ENCODE measurements at regions not wholly inside any gene's neighbourhood (a gene's known extent, or its start where the extent isn't known, plus 50 kb on each side); places are given as distances from the start of the nearest gene placed in this dataset.

DNA sequence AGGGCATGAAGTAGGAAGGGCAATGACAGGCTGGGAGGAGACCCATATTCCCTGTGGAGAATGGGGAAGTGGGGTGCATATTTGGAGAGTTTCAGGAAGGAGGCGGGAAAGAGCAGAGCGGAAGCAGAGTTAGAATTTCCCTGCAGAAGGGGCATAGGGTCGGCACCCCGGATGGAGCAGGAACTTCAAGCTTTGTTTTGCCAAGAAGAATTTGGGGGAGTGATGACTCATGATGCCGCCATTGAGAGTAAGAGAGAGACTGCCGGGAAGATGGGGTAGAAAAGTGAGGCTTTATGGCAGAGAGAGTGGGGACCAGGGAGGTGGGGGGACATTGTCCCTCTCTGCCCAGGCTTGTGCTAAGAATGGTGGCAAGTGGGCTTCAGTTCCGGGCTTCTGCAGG is 50.3 kb upstream of the EPB41L1 start:
- H3F3A ChIP-seq (ENCODE audit: insufficient read depth, low read length, poor library complexity, severe bottlenecking) = no peaks in the 10 kb centered on the region
- no peaks in the 10 kb centered on the region for H3K9me3 ChIP-seq (ENCODE audit: low read length)
- no peak overlapping the region for H3K27ac ChIP-seq (ENCODE audit: low read length)
- H3K9ac ChIP-seq (ENCODE audit: low read length) = no peak overlapping the region
- no peaks in the 10 kb centered on the region for H3K36me3 ChIP-seq (ENCODE audit: insufficient read depth, low read length)
- peaks cover 6% of the 10 kb centered on the region for H3K79me2 ChIP-seq (replicated peaks; ENCODE audit: insufficient read depth, low read length)
- no peak overlapping the region for H3K4me3 ChIP-seq (ENCODE audit: low read length)
- TF ChIP-seq TAF1 (IDR thresholded peaks at IDR 0.05; ENCODE audit: low read depth) (no peak), RAD21 (conservative IDR thresholded peaks at IDR 0.05) (no peak), POLR2AphosphoS5 (IDR thresholded peaks at IDR 0.05) (no peak), EZH2 (IDR thresholded peaks at IDR 0.05; ENCODE audit: borderline replicate concordance, insufficient read depth, low read length, poor library complexity, severe bottlenecking) (no peak), EP300 (conservative IDR thresholded peaks at IDR 0.05; ENCODE audit: poor library complexity, severe bottlenecking) (no peak), SMC3 (conservative IDR thresholded peaks at IDR 0.05; ENCODE audit: poor library complexity) (no peak), MXI1 (conservative IDR thresholded peaks at IDR 0.05; ENCODE audit: poor library complexity, severe bottlenecking) (no peak)
- TF ChIP-seq, protein P1, sequence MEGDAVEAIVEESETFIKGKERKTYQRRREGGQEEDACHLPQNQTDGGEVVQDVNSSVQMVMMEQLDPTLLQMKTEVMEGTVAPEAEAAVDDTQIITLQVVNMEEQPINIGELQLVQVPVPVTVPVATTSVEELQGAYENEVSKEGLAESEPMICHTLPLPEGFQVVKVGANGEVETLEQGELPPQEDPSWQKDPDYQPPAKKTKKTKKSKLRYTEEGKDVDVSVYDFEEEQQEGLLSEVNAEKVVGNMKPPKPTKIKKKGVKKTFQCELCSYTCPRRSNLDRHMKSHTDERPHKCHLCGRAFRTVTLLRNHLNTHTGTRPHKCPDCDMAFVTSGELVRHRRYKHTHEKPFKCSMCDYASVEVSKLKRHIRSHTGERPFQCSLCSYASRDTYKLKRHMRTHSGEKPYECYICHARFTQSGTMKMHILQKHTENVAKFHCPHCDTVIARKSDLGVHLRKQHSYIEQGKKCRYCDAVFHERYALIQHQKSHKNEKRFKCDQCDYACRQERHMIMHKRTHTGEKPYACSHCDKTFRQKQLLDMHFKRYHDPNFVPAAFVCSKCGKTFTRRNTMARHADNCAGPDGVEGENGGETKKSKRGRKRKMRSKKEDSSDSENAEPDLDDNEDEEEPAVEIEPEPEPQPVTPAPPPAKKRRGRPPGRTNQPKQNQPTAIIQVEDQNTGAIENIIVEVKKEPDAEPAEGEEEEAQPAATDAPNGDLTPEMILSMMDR (IDR thresholded peaks at IDR 0.05; ENCODE audit: poor library complexity, severe bottlenecking) = no peak
- TF ChIP-seq, protein P2, sequence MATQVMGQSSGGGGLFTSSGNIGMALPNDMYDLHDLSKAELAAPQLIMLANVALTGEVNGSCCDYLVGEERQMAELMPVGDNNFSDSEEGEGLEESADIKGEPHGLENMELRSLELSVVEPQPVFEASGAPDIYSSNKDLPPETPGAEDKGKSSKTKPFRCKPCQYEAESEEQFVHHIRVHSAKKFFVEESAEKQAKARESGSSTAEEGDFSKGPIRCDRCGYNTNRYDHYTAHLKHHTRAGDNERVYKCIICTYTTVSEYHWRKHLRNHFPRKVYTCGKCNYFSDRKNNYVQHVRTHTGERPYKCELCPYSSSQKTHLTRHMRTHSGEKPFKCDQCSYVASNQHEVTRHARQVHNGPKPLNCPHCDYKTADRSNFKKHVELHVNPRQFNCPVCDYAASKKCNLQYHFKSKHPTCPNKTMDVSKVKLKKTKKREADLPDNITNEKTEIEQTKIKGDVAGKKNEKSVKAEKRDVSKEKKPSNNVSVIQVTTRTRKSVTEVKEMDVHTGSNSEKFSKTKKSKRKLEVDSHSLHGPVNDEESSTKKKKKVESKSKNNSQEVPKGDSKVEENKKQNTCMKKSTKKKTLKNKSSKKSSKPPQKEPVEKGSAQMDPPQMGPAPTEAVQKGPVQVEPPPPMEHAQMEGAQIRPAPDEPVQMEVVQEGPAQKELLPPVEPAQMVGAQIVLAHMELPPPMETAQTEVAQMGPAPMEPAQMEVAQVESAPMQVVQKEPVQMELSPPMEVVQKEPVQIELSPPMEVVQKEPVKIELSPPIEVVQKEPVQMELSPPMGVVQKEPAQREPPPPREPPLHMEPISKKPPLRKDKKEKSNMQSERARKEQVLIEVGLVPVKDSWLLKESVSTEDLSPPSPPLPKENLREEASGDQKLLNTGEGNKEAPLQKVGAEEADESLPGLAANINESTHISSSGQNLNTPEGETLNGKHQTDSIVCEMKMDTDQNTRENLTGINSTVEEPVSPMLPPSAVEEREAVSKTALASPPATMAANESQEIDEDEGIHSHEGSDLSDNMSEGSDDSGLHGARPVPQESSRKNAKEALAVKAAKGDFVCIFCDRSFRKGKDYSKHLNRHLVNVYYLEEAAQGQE (IDR thresholded peaks at IDR 0.05; ENCODE audit: borderline replicate concordance) = no peak
- H4K20me1 ChIP-seq (ENCODE audit: insufficient read depth) = no peaks in the 10 kb centered on the region
- no peaks in the 10 kb centered on the region for H3K9me2 ChIP-seq (ENCODE audit: insufficient read depth, low read length)
- H3K4me2 ChIP-seq (ENCODE audit: low read length) = no peak overlapping the region
- no peak overlapping the region for H2AFZ ChIP-seq (ENCODE audit: low read depth, low read length)
- no peaks in the 10 kb centered on the region for H3K27me3 ChIP-seq (ENCODE audit: insufficient read depth, low read depth, low read length)

Data from neural cell (in vitro differentiated cells).